HG03103 (cell line): ENCODE measurements at regions not wholly inside any gene's neighbourhood (a gene's known extent, or its start where the extent isn't known, plus 50 kb on each side); places are given as distances from the start of the nearest gene placed in this dataset.

Source experiments
- ATAC-seq: cut with Tn5 transposase; IDR thresholded peaks from one replicate; pipeline ENCODE4 v1.9.1; 2021; ENCODE audit warnings: low read depth; ENCODE audit not compliant: unreplicated experiment

DNA sequence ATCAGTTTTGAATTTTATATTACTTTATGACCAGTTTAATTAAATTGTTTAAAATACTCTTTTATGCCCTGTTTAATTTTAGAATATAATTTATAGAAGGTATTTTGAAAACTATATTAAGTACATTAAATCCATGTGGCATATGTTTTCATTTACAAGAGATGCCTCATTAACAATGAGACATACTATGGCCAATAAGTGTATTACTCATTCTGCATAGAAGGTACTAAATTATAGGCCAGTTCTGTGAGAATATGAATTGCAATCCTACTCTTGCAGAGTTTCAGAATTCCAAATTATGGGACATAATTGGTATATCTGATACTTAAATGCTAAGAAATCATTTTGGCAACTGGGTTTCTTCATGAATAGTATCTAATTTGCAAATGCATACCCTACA, 951.1 kb downstream of the FAT4 start:
- no peak for ATAC-seq

DNA sequence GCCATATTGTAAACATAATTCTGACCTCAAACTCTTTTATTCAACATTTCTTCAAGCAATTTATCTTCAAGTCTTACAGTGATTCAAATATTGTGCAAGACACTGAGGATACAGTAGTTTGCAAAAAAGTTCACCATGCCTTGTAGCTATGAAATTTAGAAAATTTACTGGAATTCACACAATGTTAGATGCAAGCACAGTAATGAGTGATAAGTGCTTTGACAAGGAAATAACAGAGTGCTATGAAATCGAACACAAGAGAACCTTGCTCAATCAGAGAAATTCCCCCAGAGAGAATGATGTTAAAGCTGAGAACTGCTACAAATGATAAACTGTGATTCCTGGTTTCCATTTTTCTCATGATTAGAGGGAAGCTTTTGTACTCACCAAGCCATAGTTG, 952.9 kb downstream of the FAT4 start:
- no peak for ATAC-seq

DNA sequence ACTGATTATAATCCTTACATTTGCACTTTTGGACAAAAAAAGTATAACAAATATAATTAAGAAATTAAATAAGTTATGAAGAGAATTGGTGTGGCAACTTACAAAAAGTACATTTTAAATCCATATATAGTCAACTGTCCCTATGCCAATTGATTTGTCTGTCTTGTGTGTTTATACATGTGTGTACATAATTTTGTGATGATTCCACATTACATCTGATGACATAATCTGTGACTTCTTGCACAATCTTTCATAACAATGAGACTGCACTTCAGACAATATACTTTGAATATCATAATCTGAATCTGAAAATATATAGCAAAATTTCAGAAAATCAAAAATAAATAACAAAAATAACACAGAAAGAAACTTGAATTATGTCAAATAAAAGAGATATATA, 953.4 kb downstream of the FAT4 start:
- ATAC-seq = no peak

DNA sequence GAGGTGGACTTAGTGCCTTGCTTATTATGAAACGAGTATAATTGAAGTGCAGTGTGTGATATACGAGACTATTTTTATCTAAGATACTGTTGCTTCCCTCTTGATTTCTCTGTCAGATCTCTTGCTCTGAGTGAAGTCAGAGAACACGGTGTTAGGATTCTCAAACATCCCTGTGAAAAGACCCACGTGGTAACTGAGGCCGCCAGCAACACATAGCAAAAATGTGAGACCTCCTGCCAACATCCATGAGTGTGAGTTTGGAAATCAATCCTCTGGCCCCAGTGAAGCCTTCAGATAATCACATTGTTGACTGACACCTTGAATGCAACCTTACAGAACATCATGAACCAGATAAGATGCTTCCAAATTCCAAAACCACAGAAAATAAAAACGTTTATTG, 954.4 kb downstream of the FAT4 start:
- ATAC-seq = no peak

DNA sequence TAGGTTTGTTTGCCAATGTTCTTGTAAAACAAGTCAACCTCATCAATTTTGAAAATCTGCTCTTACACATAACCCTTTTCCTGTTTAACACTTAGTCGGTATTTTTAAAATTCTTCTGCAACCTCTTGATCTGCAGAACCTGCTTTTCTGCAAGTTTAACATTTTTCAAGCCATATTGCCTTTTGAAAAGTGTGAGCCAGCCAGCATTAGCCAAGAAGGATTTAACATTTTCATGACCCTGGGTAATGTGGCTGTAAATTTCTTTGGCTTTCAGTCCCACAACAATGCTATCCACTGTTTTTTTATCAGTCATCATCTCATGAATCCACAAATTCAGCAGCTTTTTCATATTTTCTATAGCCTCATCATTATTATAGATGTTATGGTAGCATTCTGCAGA, 956.5 kb downstream of the FAT4 start:
- ATAC-seq = no peak

DNA sequence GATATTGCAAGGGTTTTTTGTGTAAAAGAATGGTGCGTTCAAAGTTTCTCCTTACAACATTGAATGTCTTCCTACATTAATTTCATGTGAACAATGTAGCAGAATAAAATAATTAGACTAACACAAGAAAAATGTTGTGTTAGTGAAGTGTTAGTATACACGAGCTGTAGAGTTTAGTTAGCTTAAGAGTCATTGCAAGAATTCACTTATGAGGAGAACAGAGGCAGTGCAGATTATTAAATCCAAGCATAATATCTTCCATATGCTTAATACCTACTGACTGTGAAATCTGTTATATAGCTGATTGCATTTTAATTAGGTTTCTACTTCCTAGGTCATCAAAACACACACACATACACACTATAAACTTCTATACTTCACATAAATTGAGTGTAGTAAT, 959.0 kb downstream of the FAT4 start:
- ATAC-seq = no peak

DNA sequence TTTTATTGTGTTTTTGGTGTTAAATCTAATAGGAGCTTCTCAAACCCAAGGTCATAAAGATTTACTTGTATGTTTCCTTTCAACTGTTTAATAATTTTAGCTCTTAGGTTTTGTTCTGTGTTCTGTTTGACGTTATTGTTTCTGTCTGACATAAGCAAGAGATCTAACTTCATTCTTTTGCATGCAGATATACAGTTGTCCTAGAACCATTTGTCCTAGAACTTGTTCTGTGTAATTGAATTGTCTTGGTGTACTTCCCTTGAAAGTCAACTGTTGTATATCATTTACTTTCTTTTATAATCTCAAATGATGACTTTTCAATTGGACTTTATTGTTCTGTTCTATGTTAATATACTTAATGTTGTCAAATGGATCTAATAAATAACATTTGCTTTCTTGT, 977.1 kb downstream of the FAT4 start:
- ATAC-seq = no peak

DNA sequence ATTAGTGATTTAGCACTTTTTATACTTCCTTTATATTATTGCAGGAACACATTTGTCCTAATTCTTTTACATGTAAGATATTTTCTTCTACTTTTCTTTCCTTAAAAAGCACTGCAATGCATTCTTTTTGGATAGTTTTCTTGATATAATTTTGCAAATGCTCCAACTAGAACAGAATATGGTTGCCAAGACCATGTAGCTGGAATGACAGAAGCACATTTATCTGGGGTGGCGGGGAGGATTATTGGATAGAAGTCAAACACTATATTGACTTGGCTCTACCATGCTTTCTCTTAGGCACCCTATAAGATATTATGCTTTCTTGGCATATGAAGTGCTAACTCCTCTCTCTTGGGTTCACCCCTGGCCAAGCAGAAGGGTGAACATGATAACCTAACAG, 983.5 kb downstream of the FAT4 start:
- no peak for ATAC-seq

DNA sequence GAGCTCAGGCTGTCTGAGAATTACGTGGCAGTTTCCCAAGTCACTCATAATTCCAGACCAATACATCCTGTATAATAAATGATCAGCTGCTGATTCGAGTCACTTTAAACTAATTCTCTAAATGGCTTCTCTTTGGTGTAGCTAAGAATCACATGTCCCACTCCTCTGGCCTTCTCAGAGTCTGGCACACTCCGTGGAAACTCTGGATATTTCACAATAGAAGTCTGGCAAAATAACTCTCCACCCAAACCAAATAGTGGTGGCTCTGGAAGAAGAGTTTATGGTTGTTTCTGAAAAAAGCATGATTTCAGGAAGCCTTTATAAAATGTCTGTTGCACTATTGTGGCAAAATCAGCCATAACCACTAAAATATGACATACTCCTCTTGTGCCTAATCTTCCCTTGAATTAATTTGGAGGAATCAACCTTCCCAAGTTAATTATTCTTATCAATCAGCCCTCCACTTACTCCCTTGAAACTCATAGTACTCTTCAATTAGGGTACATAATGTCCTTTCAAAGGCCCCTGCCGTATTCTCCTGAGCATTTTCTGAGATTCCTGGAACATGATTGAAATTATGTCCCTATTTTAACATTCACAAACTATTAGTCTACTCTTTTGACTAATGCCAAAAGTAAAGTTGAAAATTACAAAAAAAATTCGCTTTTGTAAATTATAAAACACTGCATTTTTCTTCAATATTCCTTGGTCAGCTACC, 991.6 kb downstream of the FAT4 start:
- no peak for ATAC-seq

DNA sequence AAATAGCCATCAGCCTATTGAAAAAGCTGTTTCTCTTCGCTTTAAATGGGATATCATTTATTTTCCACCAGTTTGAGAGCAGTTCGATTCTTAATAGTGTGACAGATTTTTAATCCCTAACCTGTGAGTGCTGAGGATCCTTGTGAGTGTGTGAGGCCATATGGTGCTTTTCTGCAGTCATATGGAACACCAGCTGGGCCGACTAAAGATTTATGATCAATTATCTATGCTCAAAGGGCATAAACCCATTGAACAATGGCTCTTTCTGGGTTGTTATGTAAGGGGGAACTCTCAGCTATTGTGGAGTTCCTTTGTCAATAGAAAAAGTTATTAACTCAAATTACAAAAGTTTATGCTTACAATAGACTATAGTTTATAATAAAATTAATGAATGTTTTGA, 1003.6 kb downstream of the FAT4 start:
- no peak for ATAC-seq

DNA sequence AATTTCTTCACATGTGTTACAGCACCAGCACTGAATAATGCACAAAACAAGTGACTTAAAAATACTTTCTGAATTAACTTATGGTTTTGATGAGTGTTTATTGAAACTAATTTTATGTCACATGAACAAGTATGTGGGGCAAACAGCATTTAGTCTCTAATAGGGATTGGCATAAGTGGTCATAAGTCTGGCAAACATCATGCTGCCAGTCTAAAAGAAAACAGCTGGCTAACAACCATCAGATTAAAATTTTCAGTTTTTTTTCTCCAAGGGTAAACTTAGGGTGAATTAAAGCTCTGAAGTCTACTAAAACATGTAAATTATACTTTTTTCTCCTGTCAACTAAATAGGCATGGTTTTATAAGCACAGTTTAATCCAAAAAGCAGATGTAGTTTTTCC, 1014.2 kb downstream of the FAT4 start:
- no peak for ATAC-seq

DNA sequence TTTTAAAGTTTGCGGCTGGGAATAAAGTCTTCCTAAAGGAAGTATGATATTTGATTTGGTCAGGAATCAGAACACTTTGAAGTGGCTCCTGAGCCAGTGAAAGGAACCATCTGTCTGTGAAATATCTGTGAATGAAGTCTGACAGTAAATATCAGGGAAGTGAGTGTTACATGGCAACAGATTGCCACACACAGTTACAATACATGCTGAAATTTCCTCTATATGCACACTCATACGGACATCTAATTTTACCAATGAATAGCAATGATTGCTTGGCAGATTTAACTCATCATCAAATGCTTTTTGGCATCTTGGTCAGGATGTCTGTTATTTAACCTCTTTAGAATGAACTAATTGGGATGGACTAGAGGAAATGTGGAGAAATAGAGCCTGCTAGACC, 1023.8 kb downstream of the FAT4 start:
- no peak for ATAC-seq

DNA sequence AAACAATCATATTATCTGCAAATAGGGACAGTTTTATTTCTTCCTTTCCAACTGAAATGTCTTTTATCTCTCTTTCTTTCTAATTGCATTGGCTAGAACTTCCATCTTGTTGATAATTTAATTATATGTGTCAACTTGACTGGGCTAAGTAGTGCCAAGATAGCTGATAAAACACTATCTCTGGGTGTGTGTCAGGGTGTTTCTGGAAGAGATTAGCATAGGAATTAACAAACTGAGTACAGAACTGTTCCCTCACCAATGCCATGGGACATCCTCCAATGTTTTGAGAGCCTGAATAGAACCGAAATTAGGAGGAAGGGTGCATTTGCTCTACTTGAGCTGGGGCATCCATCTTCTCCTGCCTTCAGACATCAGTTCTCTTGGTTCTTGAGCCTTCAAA, 1027.2 kb downstream of the FAT4 start:
- no peak for ATAC-seq

DNA sequence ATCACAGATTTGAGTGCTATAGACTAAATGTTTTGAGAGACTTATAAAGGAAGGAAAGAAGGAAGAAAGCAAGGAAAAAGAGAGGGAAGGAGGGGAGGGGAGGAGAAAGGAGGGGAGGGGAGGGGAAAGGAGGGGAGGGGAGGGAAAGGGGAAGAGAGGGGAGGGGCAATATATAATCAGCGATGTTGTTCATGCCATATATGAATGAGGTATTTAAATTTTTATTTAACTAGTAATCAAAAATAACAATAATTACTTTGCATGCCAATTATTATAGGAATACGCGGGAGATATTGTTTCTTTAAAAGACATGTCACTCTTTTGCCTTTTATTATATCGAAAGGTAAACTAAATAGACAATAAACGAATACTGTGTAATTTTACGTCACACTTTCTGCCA, 1029.7 kb downstream of the FAT4 start:
- no peak for ATAC-seq

DNA sequence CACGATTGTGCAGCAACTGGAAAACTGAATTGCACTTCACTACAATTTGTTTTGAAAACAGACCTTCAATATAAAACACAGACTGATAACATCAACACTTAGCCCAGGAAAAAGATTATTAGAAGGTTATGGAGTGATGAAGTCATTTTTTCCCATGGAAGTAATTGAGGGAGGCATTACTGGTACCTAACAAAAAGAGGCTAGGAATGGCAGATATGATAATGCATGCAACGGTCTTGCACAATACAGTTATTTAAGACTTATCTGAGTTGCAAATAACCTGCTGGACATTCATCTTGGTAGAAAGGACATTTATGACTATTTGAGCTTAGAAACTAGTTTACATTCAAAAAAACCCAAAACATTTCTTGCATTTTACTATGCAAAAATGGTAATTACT, 1031.9 kb downstream of the FAT4 start:
- no peak for ATAC-seq

DNA sequence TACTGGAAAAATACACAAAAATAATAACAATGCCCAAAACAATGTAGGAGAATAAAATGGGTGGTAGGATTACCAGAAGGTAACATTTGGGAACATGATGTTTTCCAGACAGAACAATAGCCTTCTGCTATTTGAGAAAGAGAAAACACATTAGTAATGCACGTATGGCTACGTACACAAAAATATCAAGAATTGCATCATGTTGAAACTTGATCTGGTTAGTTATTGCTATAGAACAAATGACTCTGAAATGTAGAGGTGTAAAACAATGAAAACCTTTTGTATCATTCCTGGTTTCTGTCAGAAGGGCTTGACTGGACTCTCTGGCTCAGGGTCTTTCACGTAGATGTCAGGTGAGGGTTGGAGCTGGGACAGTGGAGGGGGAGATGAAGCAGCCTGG, 1040.0 kb downstream of the FAT4 start:
- ATAC-seq = no peak

DNA sequence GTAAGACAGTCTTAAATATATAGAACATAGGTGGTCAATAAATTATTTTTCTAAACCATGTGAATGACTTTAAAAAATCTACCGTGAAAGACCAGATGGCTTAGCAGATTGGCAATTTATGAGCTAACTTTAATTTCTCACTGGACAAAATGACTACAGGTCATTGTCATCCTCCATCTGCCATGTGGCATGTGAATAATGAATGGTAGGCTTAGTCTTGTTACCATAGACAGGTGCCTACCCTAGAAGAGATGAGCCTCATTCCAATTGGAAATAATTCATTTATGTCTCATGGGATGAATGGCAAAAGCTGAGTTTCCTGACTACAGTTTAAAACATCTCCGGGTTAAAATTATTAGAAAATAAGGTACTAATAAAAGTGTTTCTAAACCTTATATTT, 1043.3 kb downstream of the FAT4 start:
- ATAC-seq = no peak

DNA sequence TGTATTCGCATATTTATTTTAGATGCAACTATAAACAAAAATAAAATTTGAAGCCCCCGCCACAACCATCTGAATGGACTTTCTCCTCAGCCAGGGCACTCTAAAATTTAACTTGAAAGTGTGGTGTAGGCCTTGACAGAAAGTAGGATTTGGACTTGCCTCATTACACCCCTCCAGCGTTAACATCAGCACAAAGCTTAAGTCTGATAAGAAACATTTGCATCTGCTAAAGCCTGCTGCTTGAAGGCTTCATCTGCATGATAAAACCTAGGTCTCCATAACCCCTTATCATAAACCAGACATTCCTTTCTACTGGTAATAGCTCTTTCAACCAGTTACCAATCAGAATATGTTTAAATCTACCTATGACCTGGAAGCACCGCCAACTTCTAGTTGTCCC, 1046.5 kb downstream of the FAT4 start:
- no peak for ATAC-seq

DNA sequence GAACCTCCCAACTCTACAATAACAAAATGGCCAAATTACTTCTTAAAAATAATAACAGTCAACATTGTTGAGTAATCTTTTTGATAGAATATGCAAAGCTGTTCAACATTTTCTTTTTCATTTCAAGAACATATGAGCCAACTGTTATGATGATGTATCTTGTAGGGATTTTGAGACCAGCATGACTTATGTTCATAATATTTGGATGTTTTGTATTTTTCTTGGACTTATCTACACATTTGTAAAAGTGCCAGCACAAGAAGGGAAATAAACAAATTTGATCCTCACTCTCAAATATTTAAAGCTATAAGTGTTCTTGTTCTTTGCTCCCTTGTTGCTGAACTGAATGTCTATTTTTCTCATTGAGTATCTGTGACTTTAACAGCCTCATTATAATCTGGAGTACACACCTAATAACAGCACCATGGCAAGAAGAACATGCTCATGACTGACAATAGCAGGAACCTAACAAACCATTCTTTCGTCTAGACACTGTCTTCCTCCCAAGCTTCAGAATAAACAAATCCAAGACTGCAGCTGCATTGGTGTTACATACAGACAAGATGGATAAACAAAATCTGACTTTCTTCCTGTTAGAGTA, 1049.7 kb downstream of the FAT4 start:
- ATAC-seq = no peak

DNA sequence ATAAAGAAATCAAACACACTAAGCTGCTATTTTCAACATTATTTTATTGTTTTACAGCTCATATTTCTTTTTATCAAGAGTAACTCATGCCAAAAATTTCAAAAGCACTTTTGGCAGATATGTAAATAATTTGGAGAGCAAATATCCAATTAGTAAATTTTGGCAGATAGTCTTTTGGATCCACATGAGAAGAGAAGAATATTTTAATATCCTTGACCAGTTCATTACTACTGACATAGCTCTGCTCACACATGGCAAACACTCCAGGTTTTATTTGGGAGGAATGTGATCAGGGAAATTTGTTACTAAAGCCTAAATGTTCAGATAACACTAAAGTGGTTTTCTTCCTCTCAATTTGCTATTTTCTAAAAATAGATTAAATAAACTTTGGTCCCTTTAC, 1054.3 kb downstream of the FAT4 start:
- no peak for ATAC-seq

DNA sequence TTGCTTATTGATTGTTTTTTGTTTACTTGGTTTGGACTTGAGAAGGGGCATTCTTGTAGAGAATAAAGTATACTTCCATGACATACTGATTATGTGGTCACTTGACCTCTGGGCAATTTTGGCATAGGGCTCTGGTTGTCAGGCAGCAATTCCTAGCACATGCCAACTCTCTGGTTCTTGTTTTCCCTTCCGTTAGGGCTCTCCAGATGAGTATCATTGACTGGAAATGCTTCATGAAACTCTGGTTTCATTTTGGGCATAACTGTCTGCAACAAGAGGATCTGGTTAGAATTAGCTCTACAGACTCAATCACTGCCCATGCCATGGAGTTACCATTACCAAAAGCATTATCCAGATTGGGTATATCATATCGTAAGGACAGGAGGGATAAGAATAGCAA, 1057.9 kb downstream of the FAT4 start:
- no peak for ATAC-seq

DNA sequence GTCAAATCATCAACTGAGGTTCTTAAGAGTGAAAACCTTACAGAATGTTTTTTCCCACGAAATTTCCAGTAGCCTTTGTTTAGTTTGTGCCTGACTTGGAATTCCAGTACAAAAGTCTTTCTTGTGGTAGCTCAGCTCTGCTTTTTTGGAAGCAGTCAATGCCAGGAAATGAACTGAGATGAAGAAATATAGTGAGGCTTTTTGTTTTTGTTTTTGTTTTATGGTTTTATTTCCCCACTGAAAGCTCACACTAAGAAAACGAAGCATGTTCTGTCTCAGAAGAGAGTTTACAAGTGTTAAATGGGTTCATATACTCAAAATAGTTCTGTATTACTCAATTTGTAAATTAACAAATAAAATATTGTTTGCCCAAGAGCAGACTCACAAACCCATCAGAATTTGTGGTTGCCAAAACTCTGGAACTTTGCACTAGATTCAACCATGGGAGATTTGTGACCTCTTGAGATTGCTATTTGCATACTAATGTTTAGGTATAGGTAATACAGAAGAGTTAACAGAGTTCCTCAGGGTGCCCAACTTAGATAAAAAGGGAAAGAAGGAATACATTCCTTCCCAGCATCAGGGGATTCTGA, 1060.8 kb downstream of the FAT4 start:
- ATAC-seq = no peak
